ENCODE measurements at regions not wholly inside any gene's neighbourhood (a gene's known extent, or its start where the extent isn't known, plus 50 kb on each side); places are given as distances from the start of the nearest gene placed in this dataset.

GRCh38 chr4:159902648-159903047, 799.8 kb downstream of the RAPGEF2 start:
- DNase-seq (ENCODE audit: insufficient read length, low spot score, missing footprints) = no peak
- no peaks in the 10 kb centered on the region for H3K79me2 ChIP-seq (ENCODE audit: insufficient read depth, low read length)
- H2AFZ ChIP-seq (ENCODE audit: low read length) = no peak overlapping the region
- no peak for TF ChIP-seq CTCF (IDR thresholded peaks at IDR 0.05; ENCODE audit: extremely low read depth, low read depth, low read length)
- H3K9me3 ChIP-seq (ENCODE audit: low read depth, low read length) = no peaks in the 10 kb centered on the region
- no peaks in the 10 kb centered on the region for H4K20me1 ChIP-seq (ENCODE audit: insufficient read depth, low read length)
- no peak overlapping the region for H3K4me3 ChIP-seq (ENCODE audit: insufficient read depth, low read length)
- no peaks in the 10 kb centered on the region for H3K27me3 ChIP-seq (ENCODE audit: insufficient read depth, low read length)
- no peak overlapping the region for H3K4me2 ChIP-seq (ENCODE audit: insufficient read depth, low read length)
- no peaks in the 10 kb centered on the region for H3K36me3 ChIP-seq (ENCODE audit: insufficient read depth, low read length)
- no peak overlapping the region for H3K27ac ChIP-seq (ENCODE audit: low read depth, low read length)
- H3K4me1 ChIP-seq (ENCODE audit: insufficient read depth, low read length) = no peaks in the 10 kb centered on the region

- Histone ChIP-seq H3K79me2 (ENCODE audit: insufficient read depth, low read length) (no peaks in the 10 kb centered on the region), H3K9me3 (ENCODE audit: low read depth, low read length) (peaks cover 2% of the 10 kb centered on the region), H3K27ac (ENCODE audit: low read depth, low read length) (no peak overlapping the region), H3K4me3 (ENCODE audit: insufficient read depth, low read length) (no peak overlapping the region), H4K20me1 (ENCODE audit: insufficient read depth, low read length) (no peaks in the 10 kb centered on the region), H2AFZ (ENCODE audit: low read length) (no peak overlapping the region), H3K4me1 (ENCODE audit: insufficient read depth, low read length) (no peaks in the 10 kb centered on the region), H3K36me3 (ENCODE audit: insufficient read depth, low read length) (no peaks in the 10 kb centered on the region), H3K27me3 (ENCODE audit: insufficient read depth, low read length) (no peaks in the 10 kb centered on the region), H3K4me2 (ENCODE audit: insufficient read depth, low read length) (no peak overlapping the region)
- no peak for DNase-seq (ENCODE audit: insufficient read length, low spot score, missing footprints)
- no peak for TF ChIP-seq CTCF (IDR thresholded peaks at IDR 0.05; ENCODE audit: extremely low read depth, low read depth, low read length)
These were observed 802.0 kb downstream of the RAPGEF2 start for GRCh38 chr4:159904906-159905305.

GRCh38 chr4:159906051-159906450, 803.2 kb downstream of the RAPGEF2 start:
- DNase-seq (ENCODE audit: insufficient read length, low spot score, missing footprints) = no peak
- H3K4me3 ChIP-seq (ENCODE audit: insufficient read depth, low read length) = no peak overlapping the region
- H3K4me2 ChIP-seq (ENCODE audit: insufficient read depth, low read length) = no peak overlapping the region
- no peaks in the 10 kb centered on the region for H3K36me3 ChIP-seq (ENCODE audit: insufficient read depth, low read length)
- TF ChIP-seq CTCF (IDR thresholded peaks at IDR 0.05; ENCODE audit: extremely low read depth, low read depth, low read length) = no peak
- no peaks in the 10 kb centered on the region for H3K4me1 ChIP-seq (ENCODE audit: insufficient read depth, low read length)
- H2AFZ ChIP-seq (ENCODE audit: low read length) = no peak overlapping the region
- no peak overlapping the region for H3K27ac ChIP-seq (ENCODE audit: low read depth, low read length)
- peaks cover 2% of the 10 kb centered on the region for H3K9me3 ChIP-seq (ENCODE audit: low read depth, low read length)
- H4K20me1 ChIP-seq (ENCODE audit: insufficient read depth, low read length) = no peaks in the 10 kb centered on the region
- H3K79me2 ChIP-seq (ENCODE audit: insufficient read depth, low read length) = no peaks in the 10 kb centered on the region
- H3K27me3 ChIP-seq (ENCODE audit: insufficient read depth, low read length) = no peaks in the 10 kb centered on the region

GRCh38 chr4:159906517-159906916, 803.6 kb downstream of the RAPGEF2 start:
- DNase-seq (ENCODE audit: insufficient read length, low spot score, missing footprints) = no peak
- TF ChIP-seq CTCF (IDR thresholded peaks at IDR 0.05; ENCODE audit: extremely low read depth, low read depth, low read length) = no peak

More at GRCh38 chr4:159906517-159906916, 803.6 kb downstream of the RAPGEF2 start:
- no peaks in the 10 kb centered on the region for H4K20me1 ChIP-seq (ENCODE audit: insufficient read depth, low read length)
- H3K9me3 ChIP-seq (ENCODE audit: low read depth, low read length) = peaks cover 2% of the 10 kb centered on the region
- no peaks in the 10 kb centered on the region for H3K27me3 ChIP-seq (ENCODE audit: insufficient read depth, low read length)
- H3K27ac ChIP-seq (ENCODE audit: low read depth, low read length) = no peak overlapping the region
- no peaks in the 10 kb centered on the region for H3K4me1 ChIP-seq (ENCODE audit: insufficient read depth, low read length)
- H3K36me3 ChIP-seq (ENCODE audit: insufficient read depth, low read length) = no peaks in the 10 kb centered on the region
- H2AFZ ChIP-seq (ENCODE audit: low read length) = no peak overlapping the region
- H3K4me3 ChIP-seq (ENCODE audit: insufficient read depth, low read length) = no peak overlapping the region
- H3K4me2 ChIP-seq (ENCODE audit: insufficient read depth, low read length) = no peak overlapping the region
- H3K79me2 ChIP-seq (ENCODE audit: insufficient read depth, low read length) = no peaks in the 10 kb centered on the region
